Natural killer cell treated with Interleukin-12 subunit alpha and Interleukin-12 subunit beta and Interleukin-15 and Interleukin-18, amount 100 ng/mL, for 72 hours (primary cell): ENCODE measurements at regions not wholly inside any gene's neighbourhood (a gene's known extent, or its start where the extent isn't known, plus 50 kb on each side); places are given as distances from the start of the nearest gene placed in this dataset.
"Not testable (repeated sequence)": the region's sequence is repeated elsewhere in the genome, so short reads cannot be mapped to it uniquely, and the experiment has no call there.

Source experiments
- ATAC-seq, 2 donors: fragments of 150-1000 bp; cut with Tn5 transposase in 1 of 2; sonication (Bioruptor Pico), chemical (Tn5 transposase) in 1 of 2; 2 replicates each; pipeline ENCODE4 v1.10.0; 2021
- DNase-seq: peaks from one replicate; pipeline ENCODE4 v3.0.0; 2022; ENCODE audit warnings: low spot score
- H3K27ac Mint-ChIP-seq, 2 donors: 1 replicate in 1 of 2; 2 replicates in 1 of 2; pipeline ENCODE4 v1.8.0; 2022; ENCODE audit warnings: mixed read lengths in 2 of 2, mild to moderate bottlenecking in 1 of 2, moderate library complexity in 1 of 2
- H3K27me3 Mint-ChIP-seq, 2 donors: 1 replicate in 1 of 2; 2 replicates in 1 of 2; pipeline ENCODE4 v1.8.0; 2022; ENCODE audit warnings: mixed read lengths in 2 of 2
- H3K36me3 Mint-ChIP-seq: one replicate; pipeline ENCODE4 v1.8.0; 2022; ENCODE audit warnings: mixed read lengths
- H3K4me1 Mint-ChIP-seq, 2 donors: 1 replicate in 1 of 2; 2 replicates in 1 of 2; pipeline ENCODE4 v1.8.0; 2022; ENCODE audit warnings: low read depth in 2 of 2, mixed read lengths in 2 of 2, mild to moderate bottlenecking in 1 of 2
- H3K4me3 Mint-ChIP-seq: one replicate; pipeline ENCODE4 v1.8.0; 2022; ENCODE audit warnings: mixed read lengths
- H3K9me3 Mint-ChIP-seq: 2 replicates; pipeline ENCODE4 v1.8.0; 2022; ENCODE audit warnings: mixed read lengths

DNA sequence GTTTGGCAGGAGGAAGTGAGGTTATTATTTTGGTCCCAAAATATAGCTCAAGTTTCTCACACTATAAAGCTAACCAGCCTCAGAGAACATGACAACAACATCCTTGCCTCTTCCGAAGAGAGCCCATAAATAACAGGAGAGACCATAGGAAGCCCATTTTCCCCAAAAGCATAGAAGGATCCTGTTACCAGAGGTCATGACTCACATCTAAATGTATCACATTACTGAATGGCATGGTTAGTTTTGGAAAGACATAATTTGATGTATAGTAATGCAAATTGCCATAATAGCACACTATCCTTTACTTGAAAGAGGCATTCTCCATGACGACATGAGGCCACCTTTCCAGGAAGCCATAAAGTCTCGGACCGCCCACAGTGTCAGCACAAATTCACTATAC is 238.8 kb upstream of the GRIA3 start:
- Mint-ChIP-seq H3K36me3 (no peaks in the 10 kb centered on the region), H3K4me1 (no peaks in the 10 kb centered on the region), H3K27ac (no peak overlapping the region), H3K9me3 (peaks cover 2% of the 10 kb centered on the region), H3K4me3 (no peak overlapping the region), H3K27me3 (no peaks in the 10 kb centered on the region)
- DNase-seq (no peak), ATAC-seq (no peak)

DNA sequence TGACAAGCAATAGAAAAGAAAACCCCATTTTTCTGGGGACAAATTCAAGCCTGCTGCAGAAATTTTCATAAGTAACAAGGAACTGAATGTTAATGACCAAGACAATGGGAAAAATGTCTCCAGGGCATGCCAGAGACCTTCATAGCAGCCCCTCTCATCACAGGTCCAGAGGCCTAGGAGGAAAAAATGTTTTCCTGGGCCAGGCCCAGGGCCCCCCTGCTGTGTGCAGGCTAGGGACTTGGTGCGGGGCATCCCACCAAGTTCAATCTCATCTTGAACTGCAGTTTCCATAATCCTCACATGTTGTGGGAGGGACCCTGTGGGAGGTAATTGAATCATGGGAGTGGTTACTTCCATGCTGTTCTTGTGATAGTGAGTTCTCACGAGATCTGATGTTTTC is 211.5 kb upstream of the GRIA3 start:
- Mint-ChIP-seq H3K4me1 (no peaks in the 10 kb centered on the region), H3K4me3 (no peak overlapping the region), H3K27me3 (no peaks in the 10 kb centered on the region), H3K27ac (no peak overlapping the region), H3K9me3 (peaks cover 4% of the 10 kb centered on the region), H3K36me3 (no peaks in the 10 kb centered on the region)
- DNase-seq, result no peak
- ATAC-seq, result no peak

DNA sequence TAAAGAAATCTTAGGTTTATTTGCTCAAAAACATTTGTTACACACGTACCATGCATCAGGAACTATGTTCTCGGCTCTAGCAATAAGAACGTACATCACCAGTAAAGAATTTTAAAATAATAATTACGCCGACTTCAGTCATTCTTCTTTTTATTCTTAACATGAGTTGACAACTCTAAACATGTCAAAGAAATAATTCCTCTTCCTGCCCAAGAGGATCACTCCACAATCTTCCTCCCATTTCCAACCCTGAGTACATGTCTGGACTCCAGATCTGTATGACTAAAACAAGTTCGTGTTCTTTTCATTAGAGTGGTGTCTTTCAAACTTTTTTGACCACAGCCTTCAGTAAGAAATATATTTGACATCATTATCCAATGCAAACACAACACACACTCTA is 201.6 kb upstream of the GRIA3 start:
- no peaks in the 10 kb centered on the region for H3K4me1 Mint-ChIP-seq
- H3K4me3 Mint-ChIP-seq, result no peak overlapping the region
- no peaks in the 10 kb centered on the region for H3K27me3 Mint-ChIP-seq
- no peak overlapping the region for H3K27ac Mint-ChIP-seq
- DNase-seq (no peak), ATAC-seq (no peak)
- no peaks in the 10 kb centered on the region for H3K9me3 Mint-ChIP-seq
- no peaks in the 10 kb centered on the region for H3K36me3 Mint-ChIP-seq

DNA sequence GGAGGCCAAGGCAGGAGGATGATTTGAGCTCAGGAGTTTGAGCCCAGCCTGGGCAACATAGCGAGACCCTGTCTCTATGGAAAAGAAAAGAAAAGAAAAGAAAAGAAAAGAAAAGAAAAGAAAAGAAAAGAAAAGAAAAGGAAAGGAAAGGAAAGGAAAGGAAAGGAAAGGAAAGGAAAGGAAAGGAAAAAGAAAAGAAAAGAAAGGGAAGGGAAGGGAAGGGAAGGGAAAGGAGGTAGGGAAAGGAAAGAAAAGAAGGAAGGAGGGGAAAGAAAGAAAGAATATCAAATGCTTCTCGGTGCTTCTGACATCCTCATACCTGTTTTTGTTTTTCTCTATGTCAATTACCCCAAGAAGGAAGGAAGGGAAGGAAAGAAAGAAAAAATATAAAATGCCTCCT is 181.2 kb upstream of the GRIA3 start:
- H3K36me3 Mint-ChIP-seq, H3K27ac Mint-ChIP-seq, H3K4me1 Mint-ChIP-seq, H3K27me3 Mint-ChIP-seq, H3K4me3 Mint-ChIP-seq, ATAC-seq, DNase-seq: not testable (repeated sequence)
- H3K9me3 Mint-ChIP-seq, result peaks cover 13% of the 10 kb centered on the region

DNA sequence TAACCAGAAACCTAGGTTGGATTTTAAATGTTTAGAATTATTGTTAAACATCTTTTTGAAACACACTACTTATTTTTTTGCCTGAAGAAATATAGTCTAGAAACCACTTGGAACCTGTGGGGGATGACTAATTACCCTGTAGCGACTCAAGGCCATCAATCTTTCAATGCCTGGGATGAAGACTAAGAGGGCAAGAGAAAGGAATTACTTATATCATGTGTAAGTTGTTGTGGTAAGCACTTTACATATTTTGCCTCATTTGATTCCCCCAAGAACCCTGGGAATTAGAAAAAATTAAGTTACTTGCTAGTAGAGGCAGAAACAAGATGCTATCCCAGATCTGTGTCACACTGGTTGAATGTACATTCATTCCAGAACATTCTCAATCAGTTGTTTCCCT is 170.9 kb upstream of the GRIA3 start:
- peaks cover 8% of the 10 kb centered on the region for H3K36me3 Mint-ChIP-seq
- H3K27ac Mint-ChIP-seq, result no peak overlapping the region
- peaks cover 10% of the 10 kb centered on the region for H3K9me3 Mint-ChIP-seq
- H3K27me3 Mint-ChIP-seq, result peaks cover 0 to 2% of the 10 kb centered on the region in 2 donors
- no peak for ATAC-seq
- H3K4me3 Mint-ChIP-seq, result no peak overlapping the region
- DNase-seq, result no peak
- H3K4me1 Mint-ChIP-seq, result no peaks in the 10 kb centered on the region

DNA sequence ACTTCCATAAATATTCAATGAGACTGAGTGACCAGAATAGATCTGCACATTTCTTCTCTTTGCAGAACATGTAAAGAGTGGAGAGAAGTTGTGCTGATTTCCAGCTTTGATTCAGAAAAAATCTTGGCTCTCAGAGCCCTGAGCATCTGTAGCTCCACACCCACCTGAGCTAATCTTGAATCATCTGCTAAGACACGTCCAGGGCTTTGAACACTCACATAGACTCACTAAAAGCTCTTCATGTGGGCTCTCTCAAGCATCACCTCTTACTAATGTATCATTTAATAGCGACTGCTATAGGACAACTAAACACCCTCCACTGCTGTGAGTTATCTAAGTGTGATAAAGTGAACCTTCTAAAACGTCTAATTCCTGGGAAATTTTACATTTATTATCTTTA is 147.7 kb upstream of the GRIA3 start:
- H3K27me3 Mint-ChIP-seq, result no peaks in the 10 kb centered on the region
- no peaks in the 10 kb centered on the region for H3K4me1 Mint-ChIP-seq

DNA sequence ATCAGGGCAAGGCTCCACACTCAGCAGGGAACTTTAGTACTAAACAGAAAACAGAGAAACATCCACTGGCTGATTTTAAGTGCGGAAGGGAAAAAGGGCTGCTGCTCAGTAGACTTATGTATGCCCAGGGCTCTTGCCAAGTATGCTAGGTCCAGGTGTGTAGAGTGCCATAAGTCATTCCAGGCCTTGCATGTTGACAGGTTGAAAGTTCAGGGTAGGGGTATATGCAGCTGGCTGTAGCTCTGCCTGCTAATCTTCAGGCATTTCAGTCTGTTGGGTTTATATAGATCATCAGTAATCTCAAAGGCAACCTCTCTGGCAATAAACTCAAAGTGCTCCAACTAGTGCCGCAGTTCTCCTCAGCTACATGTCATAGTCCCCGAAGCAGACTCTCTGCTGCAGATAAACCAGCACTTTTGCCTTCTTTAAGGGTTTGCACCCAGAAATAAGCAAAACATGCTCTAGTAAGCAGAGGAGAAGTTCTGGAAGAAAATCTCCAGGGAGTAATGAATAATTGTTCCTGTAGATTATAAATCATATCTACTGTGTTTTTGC is 134.9 kb upstream of the GRIA3 start:
- no peak overlapping the region for H3K4me3 Mint-ChIP-seq
- H3K9me3 Mint-ChIP-seq, result no peaks in the 10 kb centered on the region
- H3K4me1 Mint-ChIP-seq, result no peaks in the 10 kb centered on the region
- DNase-seq (no peak), ATAC-seq (no peak)
- H3K36me3 Mint-ChIP-seq, result no peaks in the 10 kb centered on the region
- no peak overlapping the region for H3K27ac Mint-ChIP-seq
- H3K27me3 Mint-ChIP-seq, result no peaks in the 10 kb centered on the region

More for the DNA sequence above, 147.7 kb upstream of the GRIA3 start:
- H3K9me3 Mint-ChIP-seq, result peaks cover 7% of the 10 kb centered on the region
- DNase-seq, result no peak
- no peaks in the 10 kb centered on the region for H3K36me3 Mint-ChIP-seq
- H3K4me3 Mint-ChIP-seq, result no peak overlapping the region
- no peak overlapping the region for H3K27ac Mint-ChIP-seq
- ATAC-seq, result no peak

DNA sequence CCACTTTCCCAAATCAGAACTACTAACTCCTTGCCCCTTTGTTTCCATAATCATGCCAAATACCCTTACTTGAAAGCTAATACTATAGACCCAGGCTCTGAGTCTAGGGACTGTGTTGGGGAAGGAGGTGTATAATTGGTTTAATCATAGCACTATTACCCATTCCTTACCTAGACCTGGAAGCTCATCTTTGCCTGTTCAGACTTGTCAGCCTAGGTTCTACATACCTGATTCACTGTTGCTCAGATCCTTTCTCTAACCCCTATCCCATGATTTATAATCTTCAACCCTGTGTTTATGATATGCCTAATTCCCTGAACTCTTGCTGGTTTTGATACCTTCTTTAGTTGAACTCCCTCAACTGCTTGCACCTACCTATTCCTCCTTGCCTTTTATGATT is 123.1 kb upstream of the GRIA3 start:
- H3K27ac Mint-ChIP-seq, result no peak overlapping the region
- no peaks in the 10 kb centered on the region for H3K36me3 Mint-ChIP-seq
- ATAC-seq (no peak), DNase-seq (no peak)
- no peaks in the 10 kb centered on the region for H3K27me3 Mint-ChIP-seq
- H3K4me1 Mint-ChIP-seq, result no peaks in the 10 kb centered on the region
- no peak overlapping the region for H3K4me3 Mint-ChIP-seq
- H3K9me3 Mint-ChIP-seq, result no peaks in the 10 kb centered on the region

DNA sequence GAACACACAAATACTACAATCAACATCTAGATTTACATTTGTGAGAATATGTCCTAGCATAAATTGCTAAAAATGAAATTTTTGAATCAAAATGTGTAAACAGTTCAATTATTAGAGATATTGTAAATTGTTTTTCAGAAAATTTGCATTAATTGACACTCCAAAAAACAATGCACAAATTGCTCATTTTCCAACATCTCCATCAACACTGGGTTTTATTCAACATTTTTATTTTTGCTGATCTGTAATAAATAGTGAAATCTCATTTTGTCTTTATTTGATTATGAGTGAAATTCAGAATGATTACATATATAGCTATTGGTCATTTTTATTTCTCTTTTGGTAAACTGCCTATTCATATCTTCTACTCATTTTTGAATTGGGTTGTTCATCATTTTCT is 120.0 kb upstream of the GRIA3 start:
- Mint-ChIP-seq H3K36me3 (no peaks in the 10 kb centered on the region), H3K4me1 (no peaks in the 10 kb centered on the region), H3K4me3 (no peak overlapping the region), H3K27ac (no peak overlapping the region), H3K9me3 (peaks cover 5% of the 10 kb centered on the region), H3K27me3 (no peaks in the 10 kb centered on the region)
- DNase-seq, result no peak
- ATAC-seq, result no peak

DNA sequence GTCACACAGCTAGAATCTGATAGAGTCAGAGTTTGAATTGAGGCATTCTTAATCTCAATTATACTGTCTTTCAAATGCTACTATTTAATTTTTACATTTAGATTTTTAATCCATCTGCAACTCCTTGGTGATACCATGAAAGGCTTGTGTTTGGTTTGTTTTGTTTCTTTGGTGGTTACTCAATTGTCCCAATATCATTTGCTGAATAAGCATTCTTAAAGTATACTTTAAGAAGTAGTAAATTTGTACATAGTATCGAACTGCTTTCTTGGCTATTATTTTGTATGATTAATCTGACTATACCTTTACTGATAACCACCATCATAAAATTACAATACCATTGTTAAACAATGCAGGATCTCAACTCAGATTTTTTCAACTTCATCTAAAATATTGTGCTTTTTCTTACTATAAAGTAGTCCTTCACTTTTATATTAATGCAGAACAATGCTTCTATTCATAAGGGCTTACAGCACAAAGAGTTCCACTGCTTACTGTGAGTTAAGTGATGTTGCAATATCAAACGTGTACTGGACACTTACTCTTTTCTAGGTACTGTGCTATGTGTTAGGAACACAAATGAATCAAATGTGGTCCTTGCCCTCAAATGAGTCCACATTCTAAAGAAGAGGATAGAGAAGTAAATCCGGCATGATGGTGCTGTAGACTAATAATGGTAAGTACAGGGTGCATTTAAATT is 111.2 kb upstream of the GRIA3 start:
- Mint-ChIP-seq H3K27me3 (peaks cover 0 to 3% of the 10 kb centered on the region in 2 donors), H3K27ac (no peak overlapping the region), H3K4me1 (no peaks in the 10 kb centered on the region), H3K36me3 (no peaks in the 10 kb centered on the region), H3K9me3 (peaks cover 6% of the 10 kb centered on the region), H3K4me3 (no peak overlapping the region)
- ATAC-seq (no peak), DNase-seq (no peak)

DNA sequence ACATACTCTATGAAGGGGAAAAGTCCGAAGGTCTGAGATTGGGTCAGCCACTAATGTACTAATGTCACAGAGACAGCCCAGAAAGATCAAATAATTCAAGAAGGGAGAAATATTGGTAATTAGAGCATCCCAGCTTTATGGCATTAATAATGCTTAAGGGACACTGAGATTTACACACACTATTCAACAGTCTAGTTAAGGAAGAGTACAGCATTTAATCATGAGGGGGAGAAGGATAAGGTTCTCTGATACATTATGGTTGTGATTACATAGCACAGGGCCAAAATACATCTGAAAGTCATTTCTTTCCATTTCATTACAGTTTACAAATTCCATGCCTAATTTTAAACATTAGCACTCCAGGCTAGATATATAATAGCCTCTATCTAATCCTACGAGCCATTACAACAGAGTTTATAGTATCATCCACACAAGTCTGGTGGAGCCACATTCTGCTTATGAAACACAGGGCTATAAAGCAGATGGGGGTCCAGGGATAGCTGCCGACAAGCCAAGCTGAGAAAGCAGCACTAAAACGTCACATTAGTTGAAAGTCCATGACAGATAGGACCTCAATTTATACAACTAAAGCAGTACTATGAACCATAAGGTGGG is 108.0 kb upstream of the GRIA3 start:
- Mint-ChIP-seq H3K4me1 (no peaks in the 10 kb centered on the region), H3K27me3 (peaks cover 0 to 3% of the 10 kb centered on the region in 2 donors), H3K4me3 (no peak overlapping the region), H3K9me3 (no peaks in the 10 kb centered on the region), H3K36me3 (no peaks in the 10 kb centered on the region), H3K27ac (no peak overlapping the region)
- ATAC-seq (no peak), DNase-seq (no peak)

DNA sequence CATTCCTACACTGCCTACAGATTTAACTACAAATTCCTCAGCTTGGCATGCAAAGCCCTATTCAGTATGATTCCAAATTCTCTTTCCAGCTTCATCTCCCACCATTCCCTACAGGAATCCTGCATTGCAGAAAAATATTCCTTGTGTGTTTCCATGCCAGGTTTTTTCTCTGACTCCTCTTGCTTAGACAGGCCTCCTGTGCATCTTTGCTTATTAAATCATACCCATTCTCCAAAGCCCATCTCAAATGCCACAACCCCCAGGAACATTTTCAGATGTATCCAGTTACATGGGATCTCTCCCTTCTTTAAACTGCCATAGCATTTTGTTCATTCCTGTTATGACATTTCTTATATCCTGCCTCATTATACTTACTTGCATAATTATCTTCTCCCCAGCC is 106.4 kb upstream of the GRIA3 start:
- no peaks in the 10 kb centered on the region for H3K9me3 Mint-ChIP-seq
- no peak overlapping the region for H3K27ac Mint-ChIP-seq
- no peaks in the 10 kb centered on the region for H3K4me1 Mint-ChIP-seq
- no peaks in the 10 kb centered on the region for H3K36me3 Mint-ChIP-seq
- DNase-seq (no peak), ATAC-seq (no peak)
- H3K27me3 Mint-ChIP-seq, result peaks cover 0 to 3% of the 10 kb centered on the region in 2 donors
- no peak overlapping the region for H3K4me3 Mint-ChIP-seq

DNA sequence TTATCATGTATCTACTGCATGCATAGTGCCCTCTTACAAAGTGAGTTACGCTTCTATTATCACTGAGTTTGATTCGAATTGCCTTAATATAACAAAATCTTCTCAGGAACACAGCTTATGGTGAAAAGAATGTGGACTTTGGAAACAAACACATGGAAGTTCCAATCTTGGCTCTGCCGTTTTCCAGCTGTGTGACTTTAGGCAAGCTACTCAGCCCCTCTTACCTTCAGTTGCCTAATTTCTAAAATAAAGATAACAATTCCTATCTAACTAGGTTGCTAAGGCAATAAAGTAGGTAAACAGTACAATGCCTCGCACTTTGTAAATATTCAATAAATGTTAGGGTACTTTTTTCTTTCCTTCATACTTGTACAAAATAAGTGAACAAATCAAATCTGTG is 104.0 kb upstream of the GRIA3 start:
- no peaks in the 10 kb centered on the region for H3K9me3 Mint-ChIP-seq
- H3K36me3 Mint-ChIP-seq, result no peaks in the 10 kb centered on the region
- H3K27me3 Mint-ChIP-seq, result peaks cover 0 to 5% of the 10 kb centered on the region in 2 donors
- ATAC-seq, result no peak
- no peaks in the 10 kb centered on the region for H3K4me1 Mint-ChIP-seq
- H3K27ac Mint-ChIP-seq, result no peak overlapping the region
- H3K4me3 Mint-ChIP-seq, result no peak overlapping the region
- no peak for DNase-seq

DNA sequence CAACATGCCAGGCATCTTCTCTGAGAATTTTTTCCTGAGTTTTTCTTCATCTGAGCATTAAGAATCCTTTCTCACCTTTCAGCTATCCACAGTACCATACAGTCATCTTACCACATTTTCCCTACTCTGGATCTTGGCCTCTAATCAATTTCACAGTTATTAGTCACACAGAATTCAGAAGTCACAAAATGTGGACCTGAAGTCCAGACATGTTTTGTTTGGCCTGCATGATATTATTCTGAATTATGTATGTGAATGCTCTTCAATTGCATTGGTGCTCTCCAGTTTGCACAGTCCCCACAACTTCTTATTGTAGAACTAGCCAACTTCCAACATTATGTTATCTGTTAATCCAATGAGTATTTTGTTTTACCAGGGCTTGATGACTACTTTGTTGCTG is 102.3 kb upstream of the GRIA3 start:
- H3K4me1 Mint-ChIP-seq, result no peaks in the 10 kb centered on the region
- no peak overlapping the region for H3K27ac Mint-ChIP-seq
- no peaks in the 10 kb centered on the region for H3K9me3 Mint-ChIP-seq
- ATAC-seq, result no peak
- H3K4me3 Mint-ChIP-seq, result no peak overlapping the region
- no peak for DNase-seq
- no peaks in the 10 kb centered on the region for H3K36me3 Mint-ChIP-seq
- H3K27me3 Mint-ChIP-seq, result peaks cover 0 to 2% of the 10 kb centered on the region in 2 donors
